ENCODE measurements at regions not wholly inside any gene's neighbourhood (a gene's known extent, or its start where the extent isn't known, plus 50 kb on each side); places are given as distances from the start of the nearest gene placed in this dataset.

DNA sequence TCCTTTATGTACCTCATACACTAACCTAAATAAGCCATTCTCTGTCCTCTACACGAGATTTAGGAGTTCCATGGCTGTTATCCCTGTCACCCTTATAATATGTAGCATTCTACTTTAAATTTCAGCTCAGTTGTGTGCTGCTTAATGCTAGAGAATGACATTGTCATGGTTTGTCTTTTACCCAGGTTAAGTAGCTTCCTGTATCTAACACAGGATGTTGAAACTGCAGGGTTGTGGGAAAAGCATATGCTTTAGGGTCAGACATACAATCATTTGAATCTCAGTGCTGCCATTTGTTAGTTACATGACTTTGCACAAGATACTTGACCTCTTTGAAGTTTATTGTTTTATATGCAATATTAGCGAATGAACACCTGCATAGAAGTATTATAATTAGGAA lies 235.1 kb upstream of the CACNA2D1 start:
- TF ChIP-seq, protein P1, sequence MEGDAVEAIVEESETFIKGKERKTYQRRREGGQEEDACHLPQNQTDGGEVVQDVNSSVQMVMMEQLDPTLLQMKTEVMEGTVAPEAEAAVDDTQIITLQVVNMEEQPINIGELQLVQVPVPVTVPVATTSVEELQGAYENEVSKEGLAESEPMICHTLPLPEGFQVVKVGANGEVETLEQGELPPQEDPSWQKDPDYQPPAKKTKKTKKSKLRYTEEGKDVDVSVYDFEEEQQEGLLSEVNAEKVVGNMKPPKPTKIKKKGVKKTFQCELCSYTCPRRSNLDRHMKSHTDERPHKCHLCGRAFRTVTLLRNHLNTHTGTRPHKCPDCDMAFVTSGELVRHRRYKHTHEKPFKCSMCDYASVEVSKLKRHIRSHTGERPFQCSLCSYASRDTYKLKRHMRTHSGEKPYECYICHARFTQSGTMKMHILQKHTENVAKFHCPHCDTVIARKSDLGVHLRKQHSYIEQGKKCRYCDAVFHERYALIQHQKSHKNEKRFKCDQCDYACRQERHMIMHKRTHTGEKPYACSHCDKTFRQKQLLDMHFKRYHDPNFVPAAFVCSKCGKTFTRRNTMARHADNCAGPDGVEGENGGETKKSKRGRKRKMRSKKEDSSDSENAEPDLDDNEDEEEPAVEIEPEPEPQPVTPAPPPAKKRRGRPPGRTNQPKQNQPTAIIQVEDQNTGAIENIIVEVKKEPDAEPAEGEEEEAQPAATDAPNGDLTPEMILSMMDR (IDR thresholded peaks at IDR 0.05 in 2 of 3, conservative IDR thresholded peaks at IDR 0.05 in 1 of 3; ENCODE audit: control insufficient read depth in 2 of 3, extremely low read depth in 1 of 3, insufficient read depth in 1 of 3, low read depth in 3 of 3, low read length in 3 of 3), result no peak
- TF ChIP-seq, protein P2, sequence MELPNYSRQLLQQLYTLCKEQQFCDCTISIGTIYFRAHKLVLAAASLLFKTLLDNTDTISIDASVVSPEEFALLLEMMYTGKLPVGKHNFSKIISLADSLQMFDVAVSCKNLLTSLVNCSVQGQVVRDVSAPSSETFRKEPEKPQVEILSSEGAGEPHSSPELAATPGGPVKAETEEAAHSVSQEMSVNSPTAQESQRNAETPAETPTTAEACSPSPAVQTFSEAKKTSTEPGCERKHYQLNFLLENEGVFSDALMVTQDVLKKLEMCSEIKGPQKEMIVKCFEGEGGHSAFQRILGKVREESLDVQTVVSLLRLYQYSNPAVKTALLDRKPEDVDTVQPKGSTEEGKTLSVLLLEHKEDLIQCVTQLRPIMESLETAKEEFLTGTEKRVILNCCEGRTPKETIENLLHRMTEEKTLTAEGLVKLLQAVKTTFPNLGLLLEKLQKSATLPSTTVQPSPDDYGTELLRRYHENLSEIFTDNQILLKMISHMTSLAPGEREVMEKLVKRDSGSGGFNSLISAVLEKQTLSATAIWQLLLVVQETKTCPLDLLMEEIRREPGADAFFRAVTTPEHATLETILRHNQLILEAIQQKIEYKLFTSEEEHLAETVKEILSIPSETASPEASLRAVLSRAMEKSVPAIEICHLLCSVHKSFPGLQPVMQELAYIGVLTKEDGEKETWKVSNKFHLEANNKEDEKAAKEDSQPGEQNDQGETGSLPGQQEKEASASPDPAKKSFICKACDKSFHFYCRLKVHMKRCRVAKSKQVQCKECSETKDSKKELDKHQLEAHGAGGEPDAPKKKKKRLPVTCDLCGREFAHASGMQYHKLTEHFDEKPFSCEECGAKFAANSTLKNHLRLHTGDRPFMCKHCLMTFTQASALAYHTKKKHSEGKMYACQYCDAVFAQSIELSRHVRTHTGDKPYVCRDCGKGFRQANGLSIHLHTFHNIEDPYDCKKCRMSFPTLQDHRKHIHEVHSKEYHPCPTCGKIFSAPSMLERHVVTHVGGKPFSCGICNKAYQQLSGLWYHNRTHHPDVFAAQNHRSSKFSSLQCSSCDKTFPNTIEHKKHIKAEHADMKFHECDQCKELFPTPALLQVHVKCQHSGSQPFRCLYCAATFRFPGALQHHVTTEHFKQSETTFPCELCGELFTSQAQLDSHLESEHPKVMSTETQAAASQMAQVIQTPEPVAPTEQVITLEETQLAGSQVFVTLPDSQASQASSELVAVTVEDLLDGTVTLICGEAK (IDR thresholded peaks at IDR 0.05; ENCODE audit: borderline replicate concordance), result no peak
- TF ChIP-seq EZH2 (IDR thresholded peaks at IDR 0.05; ENCODE audit: borderline replicate concordance, control insufficient read depth, low read depth, low read length), result no peak
